GM18520 (cell line): ENCODE measurements at regions not wholly inside any gene's neighbourhood (a gene's known extent, or its start where the extent isn't known, plus 50 kb on each side); places are given as distances from the start of the nearest gene placed in this dataset.

Experiments
- ATAC-seq: cut with Tn5 transposase; IDR thresholded peaks from one replicate; pipeline ENCODE4 v1.9.1; 2021; ENCODE audit not compliant: unreplicated experiment

DNA sequence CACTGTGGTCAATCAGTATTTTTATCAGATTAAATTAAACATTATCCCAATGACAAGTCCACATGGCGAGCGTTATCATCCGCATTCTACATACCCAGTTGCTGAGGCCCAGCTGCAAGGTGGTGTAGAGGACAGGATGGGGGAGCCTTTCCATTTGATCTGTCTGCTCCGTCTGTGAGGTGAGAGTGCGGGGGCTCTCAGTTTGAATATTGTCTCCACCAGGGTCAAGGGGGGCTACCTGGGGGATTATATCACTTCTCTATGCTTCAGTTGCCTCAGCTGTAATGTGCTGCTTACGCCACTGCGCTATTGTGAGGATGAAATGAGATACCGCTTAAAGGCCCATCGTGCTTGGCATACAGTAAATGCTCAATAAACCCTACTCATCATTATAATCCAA lies 1106.0 kb downstream of the BCL11B start:
- no peak for ATAC-seq

DNA sequence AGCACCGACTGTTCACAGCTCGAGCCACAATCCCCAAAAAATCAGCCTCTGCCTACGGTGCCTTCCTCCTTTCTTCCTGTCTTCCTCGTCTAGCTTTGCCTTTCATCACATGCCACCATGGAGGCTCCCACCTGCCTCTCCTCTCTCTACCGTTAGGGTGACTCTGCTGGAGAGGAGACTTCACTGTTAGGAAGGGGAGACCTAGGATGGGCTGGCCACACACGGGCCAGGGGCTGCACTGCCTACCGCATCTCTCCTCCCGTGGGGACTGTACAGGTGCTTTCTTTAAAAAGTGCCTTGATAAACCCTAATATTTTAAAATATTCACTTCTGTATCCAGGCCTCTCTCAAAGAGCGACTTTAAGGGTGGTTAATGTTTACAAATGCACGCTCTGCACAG lies 1104.7 kb downstream of the BCL11B start:
- no peak for ATAC-seq

DNA sequence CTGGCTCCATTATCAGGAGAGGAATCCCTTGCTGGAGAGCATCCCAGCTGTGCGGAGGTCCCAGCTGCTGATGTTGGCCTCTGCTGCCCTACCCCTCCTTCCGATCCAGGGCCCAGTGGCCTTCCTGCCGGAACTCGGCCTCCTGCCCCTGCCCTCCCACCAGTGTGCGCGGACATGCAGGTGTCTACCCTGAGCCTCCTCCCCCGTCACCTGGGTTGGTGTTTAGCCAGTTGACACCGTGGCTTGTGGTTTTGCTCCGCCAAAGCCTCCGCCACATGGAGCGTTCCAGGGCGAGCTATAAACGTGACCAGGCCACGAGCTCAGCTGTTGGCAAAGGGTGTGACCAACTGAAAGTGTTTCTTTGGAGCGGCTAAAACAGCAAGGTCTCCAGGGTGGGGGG lies 1104.3 kb downstream of the BCL11B start:
- ATAC-seq: no peak

GRCh38 chr14:98168211-98168985 lies 1103.6 kb downstream of the BCL11B start:
- ATAC-seq: no peak

DNA sequence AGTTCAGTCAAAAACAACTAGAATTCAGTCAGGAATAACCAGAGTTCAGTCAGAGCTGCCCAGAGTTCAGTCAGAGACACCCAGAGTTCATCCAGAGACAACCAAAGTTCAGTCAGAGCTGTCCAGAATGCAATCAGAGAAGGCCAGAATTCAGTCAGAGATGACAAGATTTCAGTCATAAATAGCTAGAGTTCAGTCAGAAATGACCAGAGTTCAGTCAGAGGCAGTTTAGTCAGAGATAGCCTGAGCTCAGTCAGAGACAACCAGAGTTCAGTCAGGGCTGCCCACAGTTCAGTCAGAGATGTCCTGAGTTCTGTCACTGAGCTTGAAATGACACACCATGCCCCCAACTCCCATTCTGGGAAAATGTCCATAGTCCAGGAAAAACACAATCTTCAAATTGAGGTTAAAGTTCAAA lies 1102.8 kb downstream of the BCL11B start:
- ATAC-seq: no peak

DNA sequence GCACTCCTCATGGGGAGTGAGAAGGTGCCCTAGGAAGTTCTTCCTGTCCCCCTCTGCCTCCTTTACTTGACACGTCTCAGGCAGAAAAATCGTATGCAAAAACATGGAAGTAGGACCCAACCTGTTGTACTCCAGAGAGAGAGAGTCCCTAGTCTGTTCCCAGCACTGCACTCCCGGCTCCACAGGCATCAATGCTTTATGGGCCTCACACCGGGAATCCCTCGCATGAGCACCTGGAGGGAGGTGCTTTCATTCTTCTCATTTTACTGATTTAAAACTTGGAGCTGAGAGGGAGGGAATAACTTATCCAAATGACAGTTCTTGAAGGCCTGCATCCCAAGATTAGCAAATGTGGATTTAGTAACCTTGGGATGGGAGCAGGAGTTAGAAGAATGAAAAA lies 1101.4 kb downstream of the BCL11B start:
- no peak for ATAC-seq

- no peak for ATAC-seq
Measured at GRCh38 chr14:98171654-98172053, 1100.3 kb downstream of the BCL11B start.

DNA sequence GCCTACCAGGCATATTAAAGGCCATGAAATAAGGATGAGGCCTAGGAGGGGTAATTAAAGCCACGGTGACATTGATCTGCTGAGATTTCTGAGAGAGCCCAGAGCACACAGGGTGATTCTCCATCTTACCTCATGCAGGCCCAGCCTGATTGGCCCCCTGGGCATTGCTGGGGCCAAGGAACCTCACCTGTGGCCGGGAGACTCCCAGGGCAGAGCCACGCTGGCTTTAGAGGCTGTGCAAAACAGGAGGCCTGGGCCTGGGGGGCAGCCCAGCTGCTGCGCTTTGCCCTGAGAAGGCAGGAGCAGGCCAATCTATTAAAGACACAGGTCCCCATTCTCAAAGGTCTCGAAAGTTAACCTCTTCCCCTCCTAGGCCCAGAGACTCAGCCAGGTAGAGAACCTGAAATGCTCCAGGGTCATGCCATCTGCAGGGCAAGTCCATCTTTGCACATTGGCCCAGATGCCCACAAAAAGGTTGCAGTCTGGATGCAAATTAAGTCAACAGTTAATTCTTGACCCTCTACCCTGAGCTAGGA lies 1099.7 kb downstream of the BCL11B start:
- no peak for ATAC-seq

GRCh38 chr14:98173305-98173704 lies 1098.7 kb downstream of the BCL11B start:
- ATAC-seq: no peak

GRCh38 chr14:98174041-98174440 lies 1098.0 kb downstream of the BCL11B start:
- ATAC-seq: no peak

DNA sequence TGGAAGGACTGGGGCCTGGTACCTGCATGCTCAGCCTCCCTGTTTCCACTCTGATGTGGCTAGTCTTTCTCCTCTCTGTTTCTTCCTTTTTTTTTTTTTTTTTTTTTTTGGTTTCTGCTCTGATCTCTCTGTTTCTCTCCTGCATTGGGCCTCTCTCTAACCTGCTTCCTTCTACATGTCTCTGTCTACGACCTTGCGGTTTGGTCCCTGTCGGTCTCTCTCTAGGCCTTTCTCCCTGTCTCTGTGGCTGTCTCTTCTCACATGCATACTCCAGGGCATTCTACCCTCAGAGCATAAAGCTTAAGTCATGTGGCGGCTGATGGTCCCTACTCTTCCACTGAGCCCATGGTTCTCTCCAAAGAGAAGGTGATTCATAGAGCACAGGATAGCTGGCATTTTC lies 1096.6 kb downstream of the BCL11B start:
- no peak for ATAC-seq

- ATAC-seq: no peak
Measured at GRCh38 chr14:98175881-98176280, 1096.1 kb downstream of the BCL11B start.

DNA sequence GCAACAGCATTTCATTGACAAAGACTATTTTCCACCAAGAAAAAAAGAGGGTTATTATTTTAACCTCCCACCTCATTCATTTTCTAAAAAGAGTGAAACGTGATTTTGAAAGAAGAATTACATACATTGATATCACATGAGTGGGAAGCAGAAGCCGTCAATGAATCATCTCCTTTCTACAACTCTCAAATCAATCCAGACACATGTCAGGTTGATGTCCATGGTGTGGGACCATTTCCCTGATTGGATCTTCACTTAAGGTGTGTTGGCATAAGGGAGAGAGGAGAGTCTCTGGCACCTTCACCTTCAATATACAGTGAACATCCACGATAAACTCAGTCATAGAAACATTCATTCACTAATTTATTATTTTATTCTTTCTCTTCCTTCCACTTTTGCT lies 1095.1 kb downstream of the BCL11B start:
- no peak for ATAC-seq

- no peak for ATAC-seq
Measured at GRCh38 chr14:98177551-98177950, 1094.4 kb downstream of the BCL11B start.

DNA sequence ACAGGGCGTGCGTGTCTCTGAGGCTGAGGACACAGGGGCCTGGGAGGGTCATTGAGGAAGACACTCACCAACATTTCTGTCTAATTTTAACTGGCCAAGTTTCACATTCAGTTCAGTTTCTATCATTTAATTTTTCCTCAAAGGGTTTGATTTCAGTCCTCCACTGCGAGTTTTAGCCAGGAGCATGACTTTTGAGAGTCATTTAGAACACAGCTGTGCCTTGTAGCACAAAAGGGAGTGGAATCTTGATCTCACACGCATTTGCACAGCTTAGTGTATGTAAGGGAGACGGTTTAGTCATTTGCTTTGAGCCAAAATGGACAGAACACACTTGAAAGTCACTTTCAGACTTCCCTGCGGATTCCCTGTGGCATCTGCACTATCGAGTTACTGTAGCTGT lies 1090.8 kb downstream of the BCL11B start:
- no peak for ATAC-seq

DNA sequence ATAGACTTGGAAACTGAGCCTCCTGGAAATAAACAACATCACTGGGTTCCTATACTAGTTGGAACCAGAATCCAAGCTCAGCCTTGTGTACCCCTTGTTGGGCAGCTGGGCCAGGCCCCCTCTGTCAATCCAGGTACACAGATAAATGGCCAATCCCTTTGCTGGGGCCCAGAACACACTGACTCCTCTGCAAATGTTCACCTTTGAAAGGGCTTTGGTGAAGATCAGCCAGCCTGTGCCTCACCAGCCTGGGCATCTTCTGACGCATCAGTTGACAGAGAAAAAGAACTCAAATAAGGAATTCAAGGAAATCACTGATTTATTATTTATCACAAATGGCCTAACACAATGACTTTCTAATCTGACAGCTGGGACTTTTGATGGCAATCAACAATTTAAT lies 1090.2 kb downstream of the BCL11B start:
- no peak for ATAC-seq

DNA sequence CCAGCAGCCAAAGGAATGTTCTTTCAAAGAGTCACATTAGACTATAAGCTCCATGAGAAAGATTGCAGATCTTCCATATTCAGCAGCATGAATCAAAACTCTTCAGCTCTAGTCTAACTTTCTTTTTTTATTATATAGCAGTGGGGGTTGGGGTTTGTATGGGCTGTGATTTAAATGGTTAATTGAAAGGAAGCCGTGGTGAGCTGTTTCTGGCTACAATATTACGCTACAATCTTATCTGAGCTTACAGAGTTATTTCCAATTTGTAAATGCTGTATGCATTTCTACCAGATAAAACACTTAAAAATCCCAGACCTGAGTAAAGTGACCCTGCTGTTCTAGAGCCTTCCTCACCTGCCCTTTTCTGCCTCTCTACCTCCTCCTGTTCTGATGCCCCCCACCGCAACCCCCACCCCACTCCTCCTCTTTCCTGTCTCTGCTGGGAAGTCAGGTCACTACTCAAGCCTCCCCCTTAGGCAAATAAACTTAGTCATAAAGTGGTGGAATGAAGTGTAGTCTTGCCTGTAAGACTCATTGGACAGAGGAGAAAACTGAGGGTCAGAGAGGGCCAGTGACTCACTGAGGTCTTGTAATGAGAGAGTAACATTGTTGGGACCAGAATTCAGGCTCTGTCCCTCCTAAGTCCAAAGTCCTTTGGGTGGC lies 1089.5 kb downstream of the BCL11B start:
- no peak for ATAC-seq

GRCh38 chr14:98183556-98183955 lies 1088.4 kb downstream of the BCL11B start:
- ATAC-seq: no peak

DNA sequence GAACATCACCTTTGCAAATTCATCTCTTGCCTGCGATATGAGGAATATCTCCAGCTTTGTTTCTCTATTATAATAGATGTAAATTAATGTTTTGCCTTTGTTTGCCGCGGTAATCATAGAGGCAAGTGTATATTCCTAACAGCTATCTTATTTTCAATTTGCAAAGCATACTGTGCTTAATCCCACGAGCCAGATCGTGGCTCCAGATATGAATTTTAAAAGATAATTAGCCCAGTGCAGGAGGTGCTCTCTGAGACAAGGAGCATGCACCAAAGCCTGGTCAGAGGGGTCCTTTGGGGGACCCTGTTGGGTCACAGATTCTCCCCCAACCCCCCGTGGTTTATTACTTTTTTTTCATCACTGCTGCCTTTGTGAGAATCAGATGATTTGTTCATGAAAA lies 1087.5 kb downstream of the BCL11B start:
- ATAC-seq: no peak

DNA sequence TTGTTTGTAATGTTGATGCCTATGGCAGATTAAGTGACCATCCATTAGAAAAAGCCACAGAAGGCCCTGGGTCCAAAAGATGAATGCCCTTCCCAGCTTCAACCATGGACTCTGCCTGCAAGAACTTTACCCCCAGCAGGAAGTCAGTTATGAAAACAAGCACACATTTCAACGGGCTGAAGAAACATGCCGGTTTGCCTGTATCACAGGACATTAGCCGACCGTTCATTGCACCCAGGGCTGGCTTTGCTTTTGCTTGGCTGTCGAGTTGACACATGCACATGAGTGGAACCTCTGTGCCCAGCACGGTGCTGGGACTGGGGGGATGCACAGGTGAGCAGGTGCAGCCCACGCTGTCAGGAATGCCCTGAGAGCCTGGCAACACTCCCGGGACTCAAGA lies 1087.0 kb downstream of the BCL11B start:
- ATAC-seq: no peak

DNA sequence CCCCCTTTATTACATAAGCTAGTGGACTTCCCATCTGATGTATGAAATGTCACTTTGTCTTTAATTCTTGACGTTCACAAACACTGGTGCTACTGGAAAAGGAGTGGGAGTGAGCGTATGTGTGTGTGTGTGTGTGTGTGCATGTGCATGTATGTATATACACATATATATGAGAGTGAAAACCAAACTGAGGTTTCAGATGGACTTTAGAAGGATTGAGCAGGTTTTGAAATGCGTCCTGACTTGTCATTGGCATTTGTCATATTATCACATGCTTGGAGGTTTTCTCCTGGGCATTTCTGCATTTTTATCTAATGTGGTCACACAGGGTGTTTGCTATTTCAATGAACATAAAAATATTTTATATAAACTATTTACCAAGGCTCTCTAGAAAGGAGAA lies 1085.9 kb downstream of the BCL11B start:
- ATAC-seq: no peak

- ATAC-seq: no peak
Measured at GRCh38 chr14:98187281-98187680, 1084.7 kb downstream of the BCL11B start.
